Adrenal gland (tissue), 5 donors: ENCODE measurements at regions not wholly inside any gene's neighbourhood (a gene's known extent, or its start where the extent isn't known, plus 50 kb on each side); places are given as distances from the start of the nearest gene placed in this dataset.

Source experiments
- POLR2A ChIP-seq, 2 donors: fragments of 450-650 bp; IDR thresholded peaks; one replicate each; pipeline ENCODE4 v1.6.1; 2017; ENCODE audit warnings: antibody characterized with exemption in 2 of 2, mild to moderate bottlenecking in 2 of 2, moderate library complexity in 1 of 2
- TF ChIP-seq, protein P1 (sequence below), 6 experiments: fragments of 450-650 bp in 4 of 6; fragments of 200-600 bp in 2 of 6; sonication (generic) in 1 of 6; IDR thresholded peaks; 1 replicate in 5 of 6; 2 replicates in 1 of 6; pipeline versions ENCODE4 v1.5.1 to v1.8.0; 2016 to 2021; ENCODE audit warnings: antibody characterized with exemption in 6 of 6, mild to moderate bottlenecking in 2 of 6, moderate library complexity in 1 of 6
- donor health status: DM: no; HTN: no; CAD: no.

DNA sequence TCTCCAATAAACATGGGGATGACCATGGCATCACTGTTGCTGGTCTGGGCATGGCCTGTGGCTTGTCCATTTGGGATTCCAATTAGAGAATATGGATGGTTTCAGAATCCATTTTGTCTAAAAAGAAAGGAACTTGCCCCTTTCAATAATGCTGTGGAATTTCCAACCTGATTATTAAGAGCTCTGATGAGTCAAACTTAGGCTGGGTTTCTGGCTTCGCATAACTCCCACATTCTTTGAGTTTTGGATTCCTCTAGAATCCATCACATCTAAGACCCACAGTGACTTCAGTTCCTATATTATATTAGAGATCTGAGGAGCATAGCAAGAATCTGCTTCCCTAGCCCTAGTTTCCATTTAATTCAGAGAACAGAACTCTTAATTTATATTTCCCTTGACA lies 531.5 kb downstream of the TNS1 start:
- TF ChIP-seq, protein P1, sequence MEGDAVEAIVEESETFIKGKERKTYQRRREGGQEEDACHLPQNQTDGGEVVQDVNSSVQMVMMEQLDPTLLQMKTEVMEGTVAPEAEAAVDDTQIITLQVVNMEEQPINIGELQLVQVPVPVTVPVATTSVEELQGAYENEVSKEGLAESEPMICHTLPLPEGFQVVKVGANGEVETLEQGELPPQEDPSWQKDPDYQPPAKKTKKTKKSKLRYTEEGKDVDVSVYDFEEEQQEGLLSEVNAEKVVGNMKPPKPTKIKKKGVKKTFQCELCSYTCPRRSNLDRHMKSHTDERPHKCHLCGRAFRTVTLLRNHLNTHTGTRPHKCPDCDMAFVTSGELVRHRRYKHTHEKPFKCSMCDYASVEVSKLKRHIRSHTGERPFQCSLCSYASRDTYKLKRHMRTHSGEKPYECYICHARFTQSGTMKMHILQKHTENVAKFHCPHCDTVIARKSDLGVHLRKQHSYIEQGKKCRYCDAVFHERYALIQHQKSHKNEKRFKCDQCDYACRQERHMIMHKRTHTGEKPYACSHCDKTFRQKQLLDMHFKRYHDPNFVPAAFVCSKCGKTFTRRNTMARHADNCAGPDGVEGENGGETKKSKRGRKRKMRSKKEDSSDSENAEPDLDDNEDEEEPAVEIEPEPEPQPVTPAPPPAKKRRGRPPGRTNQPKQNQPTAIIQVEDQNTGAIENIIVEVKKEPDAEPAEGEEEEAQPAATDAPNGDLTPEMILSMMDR (IDR thresholded peaks at IDR 0.05): no peak
- TF ChIP-seq POLR2A (IDR thresholded peaks at IDR 0.05): no peak
